Activated T-cell treated with anti-CD3 and anti-CD28 coated beads, Interleukin-2, amount 50 U/mL, for 72 hours (primary cell): ENCODE measurements at regions not wholly inside any gene's neighbourhood (a gene's known extent, or its start where the extent isn't known, plus 50 kb on each side); places are given as distances from the start of the nearest gene placed in this dataset.

Source experiments
- ATAC-seq, 2 donors: fragments of 150-1000 bp; cut with Tn5 transposase; replicated peaks in 1 of 2; 2 replicates each; pipeline ENCODE4 v1.10.0; 2021; ENCODE audit warnings: moderate library complexity in 2 of 2, mild to moderate bottlenecking in 1 of 2
- DNase-seq, 2 donors: peaks; one replicate each; pipeline ENCODE4 v3.0.0; 2021 to 2022; ENCODE audit warnings: mixed read lengths in 1 of 2
- H3K27ac Mint-ChIP-seq: one replicate; pipeline ENCODE4 v1.8.0; 2022; ENCODE audit warnings: mild to moderate bottlenecking, moderate library complexity, mixed read lengths
- H3K27me3 Mint-ChIP-seq: one replicate; pipeline ENCODE4 v1.8.0; 2022; ENCODE audit warnings: low read depth, mixed read lengths
- H3K36me3 Mint-ChIP-seq, 2 donors: one replicate each; pipeline ENCODE4 v1.8.0; 2022; ENCODE audit warnings: mixed read lengths in 2 of 2, mild to moderate bottlenecking in 1 of 2; ENCODE audit not compliant: insufficient read depth in 2 of 2
- H3K4me1 Mint-ChIP-seq: one replicate; pipeline ENCODE4 v1.8.0; 2022; ENCODE audit warnings: low read depth, mixed read lengths
- H3K4me3 Mint-ChIP-seq, 2 donors: one replicate each; pipeline ENCODE4 v1.8.0; 2022; ENCODE audit warnings: mild to moderate bottlenecking in 2 of 2, mixed read lengths in 2 of 2, moderate library complexity in 2 of 2
- H3K9me3 Mint-ChIP-seq, 2 donors: one replicate each; pipeline ENCODE4 v1.8.0; 2022; ENCODE audit warnings: mixed read lengths in 2 of 2

DNA sequence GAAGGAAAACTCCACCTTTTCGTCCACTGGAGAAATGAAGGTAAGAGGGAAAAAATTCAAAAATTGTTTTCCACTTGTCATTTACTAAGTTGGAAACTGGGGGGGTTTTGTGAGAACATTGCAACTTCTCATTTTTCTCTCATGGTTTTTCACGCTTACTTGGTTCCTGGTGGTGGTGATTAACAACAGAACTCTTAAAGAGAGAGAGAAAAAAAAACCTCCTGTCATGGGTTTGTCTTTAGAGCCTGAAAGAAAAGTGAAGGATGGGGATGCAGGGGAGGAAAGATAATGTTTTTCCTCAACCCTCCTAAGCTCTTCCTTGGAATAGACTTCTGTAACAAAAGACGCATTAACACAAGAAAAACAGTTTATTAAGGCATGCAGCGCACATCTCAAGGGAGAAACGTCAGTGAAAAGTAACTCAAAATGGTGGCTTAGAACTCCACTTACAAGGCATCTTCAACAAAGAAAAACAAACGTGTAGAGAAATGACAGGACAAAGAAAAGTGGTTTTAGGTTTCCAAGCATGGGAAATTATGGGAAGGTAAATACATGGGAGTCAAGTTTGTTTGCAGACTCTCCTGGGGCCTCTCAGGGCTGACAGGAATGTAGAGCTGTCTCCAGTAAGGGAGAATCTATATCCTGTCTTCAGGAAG lies 81.9 kb upstream of the ATF7IP start:
- Mint-ChIP-seq H3K4me1 (peaks cover 16% of the 10 kb centered on the region), H3K36me3 (peaks cover 6% of the 10 kb centered on the region in 2 donors), H3K27me3 (no peaks in the 10 kb centered on the region), H3K27ac (no peak overlapping the region), H3K4me3 (no peak overlapping the region), H3K9me3 (peaks cover 0 to 8% of the 10 kb centered on the region in 2 donors)
- ATAC-seq (no peak), DNase-seq (no peak)

GRCh38 chr12:14284184-14284722 lies 81.2 kb upstream of the ATF7IP start:
- Mint-ChIP-seq H3K27me3 (no peaks in the 10 kb centered on the region), H3K36me3 (peaks cover 8% of the 10 kb centered on the region in 2 donors), H3K4me1 (peaks cover 16% of the 10 kb centered on the region), H3K9me3 (peaks cover 1 to 8% of the 10 kb centered on the region in 2 donors), H3K4me3 (no peak overlapping the region), H3K27ac (no peak overlapping the region)
- no peak for DNase-seq
- no peak for ATAC-seq

GRCh38 chr12:14289601-14290000 lies 75.9 kb upstream of the ATF7IP start:
- DNase-seq: no peak
- ATAC-seq: no peak
- Mint-ChIP-seq H3K4me3 (no peak overlapping the region), H3K27me3 (no peaks in the 10 kb centered on the region), H3K27ac (no peak overlapping the region), H3K9me3 (peaks cover 3 to 4% of the 10 kb centered on the region in 2 donors), H3K36me3 (peaks cover 4% of the 10 kb centered on the region in 2 donors), H3K4me1 (no peaks in the 10 kb centered on the region)

- no peak overlapping the region for H3K4me3 Mint-ChIP-seq
- no peaks in the 10 kb centered on the region for H3K4me1 Mint-ChIP-seq
- DNase-seq (no peak), ATAC-seq (no peak)
- no peaks in the 10 kb centered on the region for H3K27me3 Mint-ChIP-seq
- peaks cover 4% of the 10 kb centered on the region in 2 donors for H3K36me3 Mint-ChIP-seq
- no peak overlapping the region for H3K27ac Mint-ChIP-seq
- peaks cover 6 to 7% of the 10 kb centered on the region in 2 donors for H3K9me3 Mint-ChIP-seq
Observed at GRCh38 chr12:14290951-14291350, 74.5 kb upstream of the ATF7IP start.

DNA sequence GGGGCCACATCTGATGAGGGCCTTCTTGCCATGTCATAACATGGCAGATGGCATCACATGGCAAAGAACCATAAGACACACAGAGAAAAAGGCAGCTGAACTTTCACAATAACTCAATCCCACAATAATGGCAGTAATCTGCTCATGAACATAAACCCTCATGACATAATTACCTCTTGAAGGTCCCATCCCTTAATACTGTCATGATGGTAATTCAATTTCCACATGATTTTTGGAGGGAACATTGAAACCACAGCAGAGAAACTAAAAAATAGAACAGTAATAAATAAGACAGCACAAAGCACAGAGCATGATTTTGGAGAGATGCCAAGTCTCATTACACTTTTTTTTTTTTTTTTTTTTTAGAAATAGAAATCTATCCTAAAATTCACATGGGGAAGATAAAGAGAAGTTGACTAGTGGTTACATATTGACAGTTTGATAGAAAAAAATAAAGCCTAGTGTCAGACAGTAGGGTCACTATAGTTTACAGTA lies 61.8 kb upstream of the ATF7IP start:
- Mint-ChIP-seq H3K36me3 (peaks cover 0 to 15% of the 10 kb centered on the region in 2 donors), H3K4me1 (no peaks in the 10 kb centered on the region), H3K4me3 (no peak overlapping the region), H3K27me3 (no peaks in the 10 kb centered on the region), H3K27ac (no peak overlapping the region), H3K9me3 (peaks cover 2 to 8% of the 10 kb centered on the region in 2 donors)
- DNase-seq (no peak), ATAC-seq (no peak)

GRCh38 chr12:14307004-14307403 lies 58.5 kb upstream of the ATF7IP start:
- H3K9me3 Mint-ChIP-seq: peaks cover 2 to 4% of the 10 kb centered on the region in 2 donors
- H3K4me3 Mint-ChIP-seq: no peak overlapping the region

DNA sequence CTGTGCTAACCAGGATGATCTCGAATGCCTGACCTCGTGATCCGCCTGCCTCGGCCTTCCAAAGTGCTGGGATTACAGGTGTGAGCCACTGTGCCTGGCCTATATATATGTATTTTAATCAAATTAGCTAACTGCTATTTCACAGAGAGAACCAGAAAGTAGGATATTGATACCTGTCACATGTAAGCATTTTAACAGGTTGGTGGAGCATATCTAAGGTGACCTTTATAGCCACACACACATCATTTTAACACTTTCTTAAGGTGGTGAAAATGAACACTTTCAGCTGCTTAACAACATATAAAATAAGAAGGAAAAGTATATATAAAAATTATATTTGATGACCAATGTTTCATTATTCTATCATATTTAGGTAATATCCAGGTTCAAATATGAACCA lies 57.0 kb upstream of the ATF7IP start:
- no peak for DNase-seq
- Mint-ChIP-seq H3K27ac (no peak overlapping the region), H3K36me3 (peaks cover 0 to 2% of the 10 kb centered on the region in 2 donors), H3K4me1 (no peaks in the 10 kb centered on the region), H3K27me3 (no peaks in the 10 kb centered on the region), H3K9me3 (peaks cover 0 to 4% of the 10 kb centered on the region in 2 donors), H3K4me3 (no peak overlapping the region)
- ATAC-seq: no peak

More at GRCh38 chr12:14307004-14307403, 58.5 kb upstream of the ATF7IP start:
- Mint-ChIP-seq H3K36me3 (peaks cover 0 to 2% of the 10 kb centered on the region in 2 donors), H3K27ac (no peak overlapping the region), H3K4me1 (no peaks in the 10 kb centered on the region), H3K27me3 (no peaks in the 10 kb centered on the region)
- DNase-seq (no peak), ATAC-seq (no peak)

DNA sequence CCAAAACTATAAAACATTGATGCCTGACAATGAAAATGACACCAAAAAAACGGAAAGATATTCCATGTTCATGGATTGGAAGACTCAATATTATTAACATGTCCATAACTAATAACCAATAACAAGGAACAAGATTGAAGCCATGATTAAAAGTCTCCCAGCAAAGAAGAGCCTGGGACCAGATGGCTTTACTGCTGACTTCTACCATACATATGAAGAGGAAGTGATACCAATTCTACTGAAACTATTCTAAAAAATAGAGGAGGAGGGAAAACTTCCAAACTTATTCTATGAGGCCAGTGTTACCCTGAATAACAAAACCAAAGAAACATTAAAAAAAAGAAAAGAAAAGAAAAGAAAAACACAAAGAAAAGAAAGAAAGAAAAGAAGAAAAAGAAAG lies 54.6 kb upstream of the ATF7IP start:
- no peak overlapping the region for H3K4me3 Mint-ChIP-seq
- no peak for ATAC-seq
- H3K27me3 Mint-ChIP-seq: no peaks in the 10 kb centered on the region
- H3K36me3 Mint-ChIP-seq: peaks cover 0 to 2% of the 10 kb centered on the region in 2 donors
- no peak overlapping the region for H3K27ac Mint-ChIP-seq
- no peak for DNase-seq
- H3K9me3 Mint-ChIP-seq: peaks cover 0 to 4% of the 10 kb centered on the region in 2 donors
- H3K4me1 Mint-ChIP-seq: no peaks in the 10 kb centered on the region

- Mint-ChIP-seq H3K36me3 (no peaks in the 10 kb centered on the region), H3K9me3 (peaks cover 0 to 2% of the 10 kb centered on the region in 2 donors), H3K4me3 (no peak overlapping the region), H3K4me1 (no peaks in the 10 kb centered on the region), H3K27me3 (no peaks in the 10 kb centered on the region), H3K27ac (no peak overlapping the region)
- DNase-seq: no peak
- no peak for ATAC-seq
Observed at GRCh38 chr12:14313379-14314138, 51.9 kb upstream of the ATF7IP start.

GRCh38 chr12:14314801-14315200 lies 50.7 kb upstream of the ATF7IP start:
- Mint-ChIP-seq H3K36me3 (no peaks in the 10 kb centered on the region), H3K27me3 (no peaks in the 10 kb centered on the region), H3K4me1 (no peaks in the 10 kb centered on the region), H3K9me3 (peaks cover 0 to 2% of the 10 kb centered on the region in 2 donors), H3K4me3 (no peak overlapping the region), H3K27ac (no peak overlapping the region)
- ATAC-seq (no peak), DNase-seq (no peak)

GRCh38 chr12:14315501-14315900 lies 50.0 kb upstream of the ATF7IP start:
- H3K27me3 Mint-ChIP-seq: no peaks in the 10 kb centered on the region
- no peaks in the 10 kb centered on the region for H3K4me1 Mint-ChIP-seq
- ATAC-seq (no peak), DNase-seq (no peak)
- no peak overlapping the region for H3K27ac Mint-ChIP-seq
- no peaks in the 10 kb centered on the region for H3K36me3 Mint-ChIP-seq
- peaks cover 0 to 2% of the 10 kb centered on the region in 2 donors for H3K9me3 Mint-ChIP-seq
- H3K4me3 Mint-ChIP-seq: no peak overlapping the region
